ENCODE measurements at regions not wholly inside any gene's neighbourhood (a gene's known extent, or its start where the extent isn't known, plus 50 kb on each side); places are given as distances from the start of the nearest gene placed in this dataset.

GRCh38 chr7:13538669-13539068 lies 450.8 kb downstream of the ETV1 start:
- no peak overlapping the region for H3K27ac ChIP-seq (ENCODE audit: low read length)
- H3K79me2 ChIP-seq (ENCODE audit: insufficient read depth, low read length): no peaks in the 10 kb centered on the region
- H2AFZ ChIP-seq (ENCODE audit: low read depth, low read length): no peak overlapping the region
- H3K36me3 ChIP-seq (ENCODE audit: insufficient read depth, low read length): no peaks in the 10 kb centered on the region
- no peaks in the 10 kb centered on the region for H3K9me3 ChIP-seq (ENCODE audit: insufficient read depth, low read length, severe bottlenecking)
- H4K20me1 ChIP-seq (ENCODE audit: insufficient read depth, low read length): no peaks in the 10 kb centered on the region
- DNase-seq (no peak), ATAC-seq (ENCODE audit: insufficient read depth, low read depth) (no peak)
- no peaks in the 10 kb centered on the region for H3K27me3 ChIP-seq (ENCODE audit: insufficient read depth, low read length, poor library complexity)
- no peaks in the 10 kb centered on the region for H3K4me1 ChIP-seq (ENCODE audit: insufficient read depth, low read length)
- H3K4me2 ChIP-seq (ENCODE audit: insufficient read depth, low read length): no peak overlapping the region
- H3K4me3 ChIP-seq (ENCODE audit: low read depth in 1 of 2, low read length in 2 of 2): no peak overlapping the region
- TF ChIP-seq CTCF (IDR thresholded peaks at IDR 0.05; ENCODE audit: borderline replicate concordance, extremely low read depth, low read length, poor library complexity, severe bottlenecking): no peak
- no peak overlapping the region for H3K9ac ChIP-seq (ENCODE audit: low read depth, low read length)

GRCh38 chr7:13540429-13540828 lies 449.0 kb downstream of the ETV1 start:
- Histone ChIP-seq H3K4me2 (ENCODE audit: insufficient read depth, low read length) (no peak overlapping the region), H3K36me3 (ENCODE audit: insufficient read depth, low read length) (no peaks in the 10 kb centered on the region), H3K4me1 (ENCODE audit: insufficient read depth, low read length) (no peaks in the 10 kb centered on the region), H4K20me1 (ENCODE audit: insufficient read depth, low read length) (no peaks in the 10 kb centered on the region), H3K79me2 (ENCODE audit: insufficient read depth, low read length) (no peaks in the 10 kb centered on the region), H3K9ac (ENCODE audit: low read depth, low read length) (no peak overlapping the region), H2AFZ (ENCODE audit: low read depth, low read length) (no peak overlapping the region), H3K9me3 (ENCODE audit: insufficient read depth, low read length, severe bottlenecking) (no peaks in the 10 kb centered on the region), H3K27me3 (ENCODE audit: insufficient read depth, low read length, poor library complexity) (no peaks in the 10 kb centered on the region), H3K27ac (ENCODE audit: low read length) (no peak overlapping the region), H3K4me3 (ENCODE audit: low read depth in 1 of 2, low read length in 2 of 2) (no peak overlapping the region)
- ATAC-seq (ENCODE audit: insufficient read depth, low read depth) (no peak), DNase-seq (no peak)
- TF ChIP-seq EZH2 (IDR thresholded peaks at IDR 0.05; ENCODE audit: borderline replicate concordance, low read depth, low read length, severe bottlenecking): no peak
- no peak for TF ChIP-seq CTCF (IDR thresholded peaks at IDR 0.05; ENCODE audit: borderline replicate concordance, extremely low read depth, low read length, poor library complexity, severe bottlenecking)

- TF ChIP-seq EZH2 (IDR thresholded peaks at IDR 0.05; ENCODE audit: borderline replicate concordance, low read depth, low read length, severe bottlenecking) (no peak), CTCF (IDR thresholded peaks at IDR 0.05; ENCODE audit: borderline replicate concordance, extremely low read depth, low read length, poor library complexity, severe bottlenecking) (no peak)
- Histone ChIP-seq H3K9me3 (ENCODE audit: insufficient read depth, low read length, severe bottlenecking) (no peaks in the 10 kb centered on the region), H3K4me1 (ENCODE audit: insufficient read depth, low read length) (no peaks in the 10 kb centered on the region), H3K9ac (ENCODE audit: low read depth, low read length) (no peak overlapping the region), H3K27me3 (ENCODE audit: insufficient read depth, low read length, poor library complexity) (no peaks in the 10 kb centered on the region), H3K4me2 (ENCODE audit: insufficient read depth, low read length) (no peak overlapping the region), H3K79me2 (ENCODE audit: insufficient read depth, low read length) (no peaks in the 10 kb centered on the region), H3K27ac (ENCODE audit: low read length) (no peak overlapping the region), H3K4me3 (ENCODE audit: low read depth in 1 of 2, low read length in 2 of 2) (no peak overlapping the region), H2AFZ (ENCODE audit: low read depth, low read length) (no peak overlapping the region), H3K36me3 (ENCODE audit: insufficient read depth, low read length) (no peaks in the 10 kb centered on the region), H4K20me1 (ENCODE audit: insufficient read depth, low read length) (no peaks in the 10 kb centered on the region)
- DNase-seq: no peak
- no peak for ATAC-seq (ENCODE audit: insufficient read depth, low read depth)
Measured at GRCh38 chr7:13541326-13541725, 448.1 kb downstream of the ETV1 start.

GRCh38 chr7:13542451-13542850 lies 447.0 kb downstream of the ETV1 start:
- no peaks in the 10 kb centered on the region for H3K9me3 ChIP-seq (ENCODE audit: insufficient read depth, low read length, severe bottlenecking)
- H3K9ac ChIP-seq (ENCODE audit: low read depth, low read length): no peak overlapping the region
- DNase-seq: no peak
- no peak overlapping the region for H2AFZ ChIP-seq (ENCODE audit: low read depth, low read length)
- H3K4me3 ChIP-seq (ENCODE audit: low read depth in 1 of 2, low read length in 2 of 2): no peak overlapping the region
- H3K27me3 ChIP-seq (ENCODE audit: insufficient read depth, low read length, poor library complexity): no peaks in the 10 kb centered on the region
- H3K4me1 ChIP-seq (ENCODE audit: insufficient read depth, low read length): no peaks in the 10 kb centered on the region
- H3K79me2 ChIP-seq (ENCODE audit: insufficient read depth, low read length): no peaks in the 10 kb centered on the region
- TF ChIP-seq EZH2 (IDR thresholded peaks at IDR 0.05; ENCODE audit: borderline replicate concordance, low read depth, low read length, severe bottlenecking) (no peak), CTCF (IDR thresholded peaks at IDR 0.05; ENCODE audit: borderline replicate concordance, extremely low read depth, low read length, poor library complexity, severe bottlenecking) (no peak)
- no peak; the same call in 2 of the 3 replicates for ATAC-seq (ENCODE audit: insufficient read depth, low read depth)
- H3K4me2 ChIP-seq (ENCODE audit: insufficient read depth, low read length): no peak overlapping the region
- H4K20me1 ChIP-seq (ENCODE audit: insufficient read depth, low read length): no peaks in the 10 kb centered on the region
- no peak overlapping the region for H3K27ac ChIP-seq (ENCODE audit: low read length)
- H3K36me3 ChIP-seq (ENCODE audit: insufficient read depth, low read length): no peaks in the 10 kb centered on the region

Data from DND-41 (cell line).